Mucosa of descending colon (tissue), 3 donors: ENCODE measurements at regions not wholly inside any gene's neighbourhood (a gene's known extent, or its start where the extent isn't known, plus 50 kb on each side); places are given as distances from the start of the nearest gene placed in this dataset.
A peak's percentile ranks its signal among the peaks of the same experiment; 100 is the strongest.

Source experiments
- ATAC-seq: fragments of 200-7000 bp; cut with Tn5 transposase; one replicate; pipeline ENCODE4 v1.9.1; 2020; ENCODE audit warnings: mild to moderate bottlenecking, moderate library complexity
- DNase-seq, 3 donors: peaks; one replicate each; pipeline ENCODE4 v3.0.0-alpha.2; 2020
- H3K36me3 ChIP-seq: fragments of 200-600 bp; one replicate; pipeline ENCODE4 v1.8.0; 2021; ENCODE audit warnings: low read depth, mild to moderate bottlenecking
- H3K4me1 ChIP-seq: fragments of 200-600 bp; one replicate; pipeline ENCODE4 v1.8.0; 2021; ENCODE audit warnings: low read depth, mild to moderate bottlenecking
- H3K4me3 ChIP-seq: fragments of 200-600 bp; one replicate; pipeline ENCODE4 v1.8.0; 2021; ENCODE audit warnings: mild to moderate bottlenecking
- H3K9me3 ChIP-seq: fragments of 200-600 bp; one replicate; pipeline ENCODE4 v1.8.0; 2021; ENCODE audit warnings: mild to moderate bottlenecking
- intact Hi-C, 2 donors: fragments of 100-400 bp; cut with DNase I in 1 of 2; cut with micrococcal nuclease in 1 of 2; formaldehyde crosslinking; loops; one replicate each; pipeline versions ENCODE4 v1.11.0 to v1.11.1; 2022; cut with DNase I, micrococcal nuclease
- TF ChIP-seq, protein P1 (sequence below): fragments of 200-600 bp; IDR thresholded peaks from one replicate; pipeline ENCODE4 v1.8.0; 2022; ENCODE audit warnings: antibody characterized with exemption, mild to moderate bottlenecking
- donor health status: DM: no; HTN: no; CAD: no; lungs with moderate emphysema.
- donor health status: DM: no; HTN: no; CAD: no.
- donor health status: DM: no; HTN: yes; CAD: no.

DNA sequence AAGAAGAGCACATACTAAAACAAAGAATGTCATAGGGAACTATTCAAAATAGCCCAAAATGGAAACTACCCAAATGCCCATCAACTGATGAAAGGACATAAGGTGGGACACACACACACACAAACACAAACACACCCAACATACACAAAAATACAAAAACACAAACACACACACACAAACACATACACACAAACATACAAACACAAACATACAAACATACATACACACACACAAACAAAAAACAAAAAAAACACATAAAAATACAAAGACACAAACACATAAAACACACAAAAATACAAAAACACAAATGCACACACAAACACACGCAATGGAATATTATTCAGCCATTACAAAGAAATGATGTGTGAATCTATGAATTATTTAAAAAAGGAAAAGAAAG lies 203.6 kb downstream of the ERMARD start:
- no peak for DNase-seq
- TF ChIP-seq, protein P1, sequence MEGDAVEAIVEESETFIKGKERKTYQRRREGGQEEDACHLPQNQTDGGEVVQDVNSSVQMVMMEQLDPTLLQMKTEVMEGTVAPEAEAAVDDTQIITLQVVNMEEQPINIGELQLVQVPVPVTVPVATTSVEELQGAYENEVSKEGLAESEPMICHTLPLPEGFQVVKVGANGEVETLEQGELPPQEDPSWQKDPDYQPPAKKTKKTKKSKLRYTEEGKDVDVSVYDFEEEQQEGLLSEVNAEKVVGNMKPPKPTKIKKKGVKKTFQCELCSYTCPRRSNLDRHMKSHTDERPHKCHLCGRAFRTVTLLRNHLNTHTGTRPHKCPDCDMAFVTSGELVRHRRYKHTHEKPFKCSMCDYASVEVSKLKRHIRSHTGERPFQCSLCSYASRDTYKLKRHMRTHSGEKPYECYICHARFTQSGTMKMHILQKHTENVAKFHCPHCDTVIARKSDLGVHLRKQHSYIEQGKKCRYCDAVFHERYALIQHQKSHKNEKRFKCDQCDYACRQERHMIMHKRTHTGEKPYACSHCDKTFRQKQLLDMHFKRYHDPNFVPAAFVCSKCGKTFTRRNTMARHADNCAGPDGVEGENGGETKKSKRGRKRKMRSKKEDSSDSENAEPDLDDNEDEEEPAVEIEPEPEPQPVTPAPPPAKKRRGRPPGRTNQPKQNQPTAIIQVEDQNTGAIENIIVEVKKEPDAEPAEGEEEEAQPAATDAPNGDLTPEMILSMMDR = no peak
- intact Hi-C loops = no loop called here

GRCh38 chr6:169953686-169954085 lies 202.3 kb downstream of the ERMARD start:
- intact Hi-C loops = no loop called here
- ATAC-seq = no peak

More for the DNA sequence above, 203.6 kb downstream of the ERMARD start:
- no peak for ATAC-seq
- no peaks in the 10 kb centered on the region for H3K36me3 ChIP-seq
- peaks cover 4% of the 10 kb centered on the region for H3K4me1 ChIP-seq
- no peaks in the 10 kb centered on the region for H3K9me3 ChIP-seq
- H3K4me3 ChIP-seq = no peak overlapping the region

GRCh38 chr6:169950558-169950957 lies 199.1 kb downstream of the ERMARD start:
- TF ChIP-seq, protein P1 = no peak
- H3K4me3 ChIP-seq = no peak overlapping the region
- no peaks in the 10 kb centered on the region for H3K4me1 ChIP-seq
- DNase-seq (peak in 1 of 3 donors; percentile 54), ATAC-seq (peak; percentile 45)
- no peaks in the 10 kb centered on the region for H3K36me3 ChIP-seq
- intact Hi-C loops = no loop called here
- H3K9me3 ChIP-seq = no peaks in the 10 kb centered on the region

More at GRCh38 chr6:169953686-169954085, 202.3 kb downstream of the ERMARD start:
- TF ChIP-seq, protein P1 = no peak
- no peaks in the 10 kb centered on the region for H3K9me3 ChIP-seq
- H3K36me3 ChIP-seq = no peaks in the 10 kb centered on the region
- DNase-seq = no peak
- H3K4me1 ChIP-seq = no peaks in the 10 kb centered on the region
- H3K4me3 ChIP-seq = no peak overlapping the region

DNA sequence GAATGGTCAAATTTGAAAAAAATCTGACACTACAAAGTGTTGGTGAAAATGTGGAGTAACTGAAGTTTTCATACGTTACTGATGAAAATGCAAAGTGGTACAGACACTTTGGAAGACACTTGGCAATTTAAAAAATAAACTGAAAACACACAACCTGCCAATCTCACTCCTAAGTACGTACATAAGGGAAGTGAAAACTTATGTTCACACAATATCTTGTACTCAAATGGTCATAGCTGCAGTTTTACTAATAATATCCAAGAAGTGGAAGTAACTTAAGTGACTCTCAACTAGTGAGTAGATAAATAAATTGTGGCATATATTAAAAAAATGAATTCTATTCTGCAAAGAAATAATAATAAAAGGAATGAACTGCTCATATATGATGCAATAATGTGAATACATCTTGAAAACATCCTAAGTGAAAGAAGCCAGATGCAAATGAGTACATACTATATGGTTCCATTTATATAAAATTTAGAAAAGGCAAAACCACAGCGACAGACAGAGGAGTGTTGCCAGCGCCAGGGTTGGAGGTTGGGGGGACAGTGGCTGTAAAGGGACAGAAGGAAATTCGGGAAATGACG lies 198.2 kb downstream of the ERMARD start:
- ATAC-seq = no peak

GRCh38 chr6:169946971-169947370 lies 195.5 kb downstream of the ERMARD start:
- DNase-seq (no peak), ATAC-seq (no peak)
- intact Hi-C loops = no loop called here

More for the DNA sequence above, 198.2 kb downstream of the ERMARD start:
- no peaks in the 10 kb centered on the region for H3K36me3 ChIP-seq
- H3K4me3 ChIP-seq = no peak overlapping the region
- H3K9me3 ChIP-seq = no peaks in the 10 kb centered on the region
- H3K4me1 ChIP-seq = no peaks in the 10 kb centered on the region
- intact Hi-C loops = no loop called here
- TF ChIP-seq, protein P1 = no peak
- no peak for DNase-seq

More at GRCh38 chr6:169946971-169947370, 195.5 kb downstream of the ERMARD start:
- H3K4me1 ChIP-seq = no peaks in the 10 kb centered on the region
- TF ChIP-seq, protein P1 = no peak
- H3K36me3 ChIP-seq = no peaks in the 10 kb centered on the region
- H3K4me3 ChIP-seq = no peak overlapping the region
- peaks cover 3% of the 10 kb centered on the region for H3K9me3 ChIP-seq
